GM18870 (cell line): ENCODE measurements at regions not wholly inside any gene's neighbourhood (a gene's known extent, or its start where the extent isn't known, plus 50 kb on each side); places are given as distances from the start of the nearest gene placed in this dataset.
"Not testable (repeated sequence)": the region's sequence is repeated elsewhere in the genome, so short reads cannot be mapped to it uniquely, and the experiment has no call there.

Experiments used
- ATAC-seq: cut with Tn5 transposase; IDR thresholded peaks from one replicate; pipeline ENCODE4 v1.9.1; 2021; ENCODE audit warnings: moderate library complexity; ENCODE audit not compliant: unreplicated experiment

DNA sequence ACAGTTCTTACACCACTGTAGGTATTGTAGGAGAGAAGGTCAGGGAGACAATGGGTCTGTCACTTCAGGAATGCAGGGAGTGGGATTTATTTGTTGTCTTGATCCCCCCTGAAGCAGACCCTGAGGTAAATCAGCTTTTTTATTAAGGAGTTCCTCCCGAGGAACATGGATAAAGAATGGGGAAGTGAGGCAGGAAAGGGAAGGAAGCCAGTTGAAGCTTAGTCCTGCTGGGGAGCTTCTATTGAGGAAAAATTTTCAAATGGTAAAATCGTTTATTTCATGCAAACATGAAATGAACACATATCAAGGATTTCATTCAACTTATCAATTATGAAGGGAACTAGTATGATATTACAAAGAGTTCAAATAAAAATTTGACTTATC lies 318.6 kb upstream of the PIK3R1 start:
- no peak for ATAC-seq

DNA sequence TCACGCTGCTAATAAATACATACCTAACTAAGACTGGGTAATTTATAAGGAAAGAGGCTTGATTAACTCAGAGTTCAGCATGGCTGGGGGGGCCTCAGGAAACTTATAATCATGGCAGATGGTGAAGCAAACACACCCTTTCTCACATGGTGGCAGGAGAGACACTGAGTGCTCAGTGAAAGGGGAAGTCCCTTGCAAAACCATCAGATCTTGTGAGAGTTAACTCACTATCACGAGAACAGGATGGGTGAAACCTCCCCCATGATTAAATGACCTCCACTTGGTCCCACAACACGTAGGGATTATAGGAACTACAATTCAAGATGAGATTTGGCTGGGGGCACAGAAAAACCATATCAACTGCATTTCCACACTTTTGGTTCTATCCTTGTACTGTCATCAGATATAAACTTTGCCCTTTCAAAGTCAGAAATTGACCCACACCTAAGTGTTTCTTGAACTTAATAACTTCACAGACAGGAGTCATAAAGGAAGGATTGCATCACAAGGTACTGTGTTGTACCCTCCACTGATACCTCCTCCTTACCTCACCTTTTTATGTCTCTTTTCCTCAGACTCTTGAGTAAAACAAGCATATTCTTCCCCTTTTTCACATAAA lies 319.1 kb upstream of the PIK3R1 start:
- no peak for ATAC-seq

DNA sequence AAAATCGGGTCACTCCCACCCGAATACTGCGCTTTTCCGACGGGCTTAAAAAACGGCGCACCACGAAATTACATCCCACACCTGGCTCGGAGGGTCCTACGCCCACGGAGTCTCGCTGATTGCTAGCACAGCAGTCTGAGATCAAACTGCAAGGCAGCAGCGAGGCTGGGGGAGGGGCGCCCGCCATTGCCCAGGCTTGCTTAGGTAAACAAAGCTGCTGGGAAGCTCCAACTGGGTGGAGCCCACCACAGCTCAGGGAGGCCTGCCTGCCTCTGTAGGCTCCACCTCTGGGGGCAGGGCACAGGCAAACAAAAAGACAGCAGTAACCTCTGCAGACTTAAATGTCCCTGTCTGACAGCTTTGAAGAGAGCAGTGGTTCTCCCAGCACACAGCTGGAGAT lies 325.7 kb upstream of the PIK3R1 start:
- not testable (repeated sequence) for ATAC-seq

DNA sequence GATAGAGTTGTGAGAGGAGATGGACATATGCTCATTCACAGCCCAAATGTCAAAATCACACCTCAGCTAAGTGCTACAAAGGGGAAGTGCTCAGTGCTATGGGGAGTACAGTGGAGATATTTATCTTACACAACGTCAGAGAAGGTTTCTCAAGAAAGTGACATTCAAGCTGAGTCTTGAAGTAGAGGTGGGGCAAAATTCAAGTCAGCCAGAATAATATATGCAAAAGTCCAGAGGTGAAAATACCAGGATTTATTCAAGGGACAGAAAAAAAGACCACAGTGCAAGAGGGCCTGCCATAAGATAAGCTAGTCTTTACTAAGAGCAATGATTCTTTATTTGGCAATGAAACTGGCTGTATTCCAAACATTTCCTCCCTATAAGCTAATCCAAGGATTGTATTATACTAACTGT lies 327.8 kb upstream of the PIK3R1 start:
- no peak for ATAC-seq

DNA sequence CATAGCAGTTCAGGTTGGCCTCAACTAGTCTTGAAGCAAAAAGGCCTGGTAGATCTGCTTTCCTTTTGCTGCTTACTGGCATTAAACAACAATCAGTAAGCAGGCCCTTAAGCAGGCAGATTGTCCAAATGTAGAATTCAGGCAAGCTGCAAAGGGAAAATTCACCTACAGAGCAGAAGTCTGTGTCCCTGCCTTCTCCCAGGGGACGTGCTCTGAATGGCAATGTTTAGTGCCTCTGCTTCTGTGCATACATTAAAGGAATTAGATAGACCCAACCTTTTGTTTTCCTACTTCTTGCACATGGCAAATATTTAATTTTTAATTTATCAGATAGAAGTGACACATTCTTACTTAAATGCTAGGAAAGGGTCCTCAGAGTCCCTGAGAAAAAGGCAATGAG lies 328.8 kb upstream of the PIK3R1 start:
- no peak for ATAC-seq

DNA sequence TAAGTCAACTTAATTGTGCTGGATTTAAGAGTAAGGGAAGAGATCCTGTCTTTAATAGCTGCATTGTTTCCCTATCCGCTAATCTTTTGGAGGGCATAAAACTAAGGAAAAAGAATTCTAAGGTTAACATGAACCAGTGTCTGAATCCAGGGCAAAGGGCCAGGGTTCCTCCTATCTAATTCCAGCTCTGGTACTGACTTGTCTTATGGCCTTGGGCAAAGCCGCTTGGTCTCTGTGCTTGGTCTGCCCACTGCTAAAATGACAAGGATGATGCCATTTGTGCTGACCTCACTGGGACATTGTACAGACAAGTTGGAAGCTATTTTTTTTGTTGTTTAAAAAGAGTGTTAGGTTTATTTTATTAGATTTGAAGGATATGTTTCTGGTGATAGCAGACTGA lies 334.7 kb upstream of the PIK3R1 start:
- ATAC-seq: no peak

DNA sequence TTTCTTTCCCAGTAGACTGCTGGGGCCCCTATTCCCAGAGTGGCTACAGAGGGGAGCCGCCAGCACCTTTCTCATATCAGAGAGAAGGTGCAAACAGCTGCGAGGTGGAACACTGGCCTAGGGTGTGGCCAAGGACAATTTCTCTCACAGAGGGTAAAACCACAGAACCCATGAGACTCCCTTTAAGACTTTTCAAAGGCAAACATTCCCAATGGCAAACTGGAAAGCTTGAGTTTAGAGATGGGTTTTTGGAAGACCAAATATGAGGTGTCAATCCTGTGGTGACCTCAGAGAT lies 335.1 kb upstream of the PIK3R1 start:
- ATAC-seq: no peak

GRCh38 chr5:67879620-67880510 lies 335.7 kb upstream of the PIK3R1 start:
- ATAC-seq: no peak

DNA sequence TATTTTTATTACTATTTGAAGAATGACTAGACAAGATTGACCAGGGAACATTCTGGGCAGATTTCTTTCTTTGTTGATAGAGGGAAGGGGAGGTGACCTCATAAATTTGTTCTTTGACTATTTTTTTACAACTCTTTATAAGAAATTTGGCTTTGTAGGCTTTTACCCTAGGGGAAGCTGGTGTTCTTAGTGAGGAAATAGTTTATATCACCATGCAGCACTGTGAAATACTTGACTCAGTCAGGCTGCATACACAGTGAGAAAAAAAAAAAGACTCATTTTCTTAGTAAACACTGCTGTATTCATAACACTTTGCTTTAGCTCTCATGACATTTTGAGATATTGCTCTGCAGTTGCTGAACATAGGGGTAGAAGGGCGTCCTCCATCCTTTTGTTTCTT lies 336.6 kb upstream of the PIK3R1 start:
- ATAC-seq: no peak

DNA sequence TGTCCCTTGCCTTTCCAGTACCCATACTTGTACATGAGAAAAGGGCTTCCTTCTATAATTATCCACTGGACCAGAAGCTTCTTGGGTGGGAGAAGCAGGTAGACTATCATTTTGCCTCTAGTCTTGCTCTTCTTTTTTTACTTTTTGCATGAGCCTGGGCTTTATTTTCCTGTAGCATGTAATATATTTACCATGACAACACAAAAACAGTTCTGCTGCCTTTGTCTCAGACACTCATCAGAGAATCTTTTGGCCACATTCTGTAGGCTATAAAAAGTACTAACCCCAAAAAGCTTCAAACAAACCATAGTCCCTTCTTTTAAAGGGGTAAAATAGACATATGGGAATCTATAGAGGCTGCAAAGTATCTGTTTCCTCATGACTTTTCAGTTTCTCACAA lies 339.2 kb upstream of the PIK3R1 start:
- ATAC-seq: no peak

- ATAC-seq: no peak
These were observed 340.0 kb upstream of the PIK3R1 start for GRCh38 chr5:67875601-67876000.

- no peak for ATAC-seq
These were observed 341.6 kb upstream of the PIK3R1 start for GRCh38 chr5:67873935-67874334.

GRCh38 chr5:67870662-67871061 lies 344.9 kb upstream of the PIK3R1 start:
- ATAC-seq: no peak

- not testable (repeated sequence) for ATAC-seq
These were observed 351.2 kb upstream of the PIK3R1 start for GRCh38 chr5:67864335-67864734.

DNA sequence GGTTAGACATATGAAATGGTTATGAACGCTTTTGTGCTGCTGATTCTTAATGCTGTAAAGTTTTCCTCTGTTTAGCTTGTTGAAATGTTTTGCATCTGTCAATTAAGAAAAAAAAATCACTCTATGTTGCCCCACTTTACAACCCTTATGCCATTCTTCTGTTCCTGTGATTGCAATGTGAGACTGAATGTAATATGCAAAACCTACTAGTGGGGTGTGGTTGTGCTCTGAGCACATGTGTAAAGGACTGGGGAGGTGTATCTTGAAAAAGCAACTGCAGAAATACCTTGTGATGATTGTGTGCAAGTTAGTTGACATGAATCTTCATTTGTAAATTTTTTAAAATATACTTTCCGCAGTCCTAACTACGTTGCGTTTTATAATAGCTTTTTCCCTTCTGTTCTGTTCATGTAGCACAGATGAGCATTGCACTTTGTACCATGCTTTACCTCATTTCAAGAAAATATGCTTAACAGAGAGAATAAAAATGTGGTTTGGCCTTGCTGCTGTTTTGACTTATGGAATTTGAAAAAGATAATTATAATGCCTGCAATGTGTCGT lies 357.0 kb upstream of the PIK3R1 start:
- ATAC-seq: no peak

GRCh38 chr5:67857502-67857901 lies 358.1 kb upstream of the PIK3R1 start:
- no peak for ATAC-seq

- no peak for ATAC-seq
These were observed 360.0 kb upstream of the PIK3R1 start for GRCh38 chr5:67855523-67855922.

DNA sequence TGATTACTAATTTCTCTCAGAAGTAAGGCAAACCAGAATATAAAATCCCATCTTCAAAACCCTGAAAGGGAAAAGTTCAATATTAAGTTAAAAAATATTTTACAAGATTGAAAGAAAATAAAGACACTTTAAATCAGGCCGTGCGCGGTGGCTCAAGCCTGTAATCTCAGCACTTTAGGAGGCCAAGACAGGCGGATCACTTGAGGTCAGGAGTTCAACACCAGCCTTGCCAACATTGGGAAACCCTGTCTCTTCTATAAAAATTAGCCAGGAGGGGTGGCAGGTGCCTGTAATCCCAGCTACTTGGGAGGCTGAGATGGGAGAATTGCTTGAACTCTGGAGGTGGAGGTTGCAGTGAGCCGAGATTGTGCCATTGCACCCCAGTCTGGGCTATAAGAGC lies 364.6 kb upstream of the PIK3R1 start:
- ATAC-seq: not testable (repeated sequence)

DNA sequence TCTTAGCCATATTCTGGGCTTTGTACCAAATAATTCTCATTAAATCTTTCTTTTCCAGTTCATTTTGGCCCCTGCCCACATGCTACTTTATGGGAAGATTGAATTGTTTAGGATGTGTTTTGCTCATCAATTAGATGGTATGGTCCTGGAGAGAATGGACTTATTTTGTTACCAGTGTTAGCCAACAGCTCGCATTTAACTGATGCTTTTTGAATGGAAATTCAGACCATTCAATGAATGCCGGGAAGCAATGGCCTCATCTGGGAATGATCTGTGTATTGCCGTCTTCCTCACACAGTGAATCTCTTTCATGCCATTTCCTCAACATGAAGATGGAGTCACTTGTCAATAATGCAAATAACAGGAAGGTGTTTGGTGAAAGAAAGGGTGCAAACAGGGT lies 370.6 kb upstream of the PIK3R1 start:
- ATAC-seq: no peak

GRCh38 chr5:67842806-67843205 lies 372.8 kb upstream of the PIK3R1 start:
- ATAC-seq: no peak

- ATAC-seq: not testable (repeated sequence)
These were observed 378.3 kb upstream of the PIK3R1 start for GRCh38 chr5:67837225-67837624.

DNA sequence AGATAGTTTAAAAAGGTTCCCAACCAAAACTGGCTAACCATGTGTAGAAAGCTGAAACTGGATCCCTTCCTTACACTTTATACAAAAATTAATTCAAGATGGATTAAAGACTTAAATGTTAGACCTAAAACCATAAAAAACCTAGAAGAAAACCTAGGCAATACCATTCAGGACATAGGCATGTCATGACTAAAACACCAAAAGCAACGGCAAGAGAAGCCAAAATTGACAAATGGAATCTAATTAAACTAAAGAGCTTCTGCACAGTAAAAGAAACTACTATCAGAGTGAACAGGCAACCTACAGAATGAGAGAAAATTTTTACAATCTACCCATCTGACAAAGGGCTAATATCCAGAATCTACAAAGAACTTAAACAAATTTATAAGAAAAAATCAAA lies 379.1 kb upstream of the PIK3R1 start:
- ATAC-seq: not testable (repeated sequence)
